Right lobe of liver (tissue), 4 donors: ENCODE measurements at regions not wholly inside any gene's neighbourhood (a gene's known extent, or its start where the extent isn't known, plus 50 kb on each side); places are given as distances from the start of the nearest gene placed in this dataset.

Source experiments
- CTCF ChIP-seq, 4 donors: fragments of 200-600 bp in 3 of 4; fragments of 450-650 bp in 1 of 4; IDR thresholded peaks; one replicate each; pipeline versions ENCODE4 v1.5.1 to v1.8.0; 2016 to 2022; ENCODE audit warnings: antibody characterized with exemption in 4 of 4, mild to moderate bottlenecking in 2 of 4
- POLR2A ChIP-seq: fragments of 450-650 bp; IDR thresholded peaks from one replicate; pipeline ENCODE4 v1.6.1; 2017; ENCODE audit warnings: antibody characterized with exemption, mild to moderate bottlenecking
- donor health status: DM: no; HTN: no; CAD: no.
- donor health status: DM: no; HTN: no; CAD: no.
- donor health status: DM: no; HTN: yes; CAD: no.

- TF ChIP-seq CTCF (IDR thresholded peaks at IDR 0.05) (no peak), POLR2A (no peak)
Observed at GRCh38 chrX:116318672-116319071, 117.7 kb upstream of the SLC6A14 start.
